GM12891 (cell line): ENCODE measurements at regions not wholly inside any gene's neighbourhood (a gene's known extent, or its start where the extent isn't known, plus 50 kb on each side); places are given as distances from the start of the nearest gene placed in this dataset.
A peak's percentile ranks its signal among the peaks of the same experiment; 100 is the strongest.
"Not testable (repeated sequence)": the region's sequence is repeated elsewhere in the genome, so short reads cannot be mapped to it uniquely, and the experiment has no call there.

Experiments used
- DNase-seq: peaks from one replicate; pipeline ENCODE4 v3.0.0; 2011; ENCODE audit warnings: low spot score; ENCODE audit not compliant: insufficient read length
- FAIRE-seq: peaks from 2 replicates; lab custom pipeline; 2011; peaks lifted over from hg19 to GRCh38; lab: Jason Lieb, UNC
- PAX5 ChIP-seq: IDR thresholded peaks from 2 replicates; pipeline ENCODE4 v1.6.1; 2011; ENCODE audit warnings: low read length, moderate library complexity, mild to moderate bottlenecking; ENCODE audit not compliant: insufficient read depth, severe bottlenecking
- POLR2A ChIP-seq: IDR thresholded peaks from 2 replicates; pipeline ENCODE4 v1.6.1; 2011; ENCODE audit warnings: low read depth, low read length, control low read depth
- POLR2AphosphoS5 ChIP-seq: IDR thresholded peaks from 2 replicates; pipeline ENCODE4 v1.6.1; 2011; ENCODE audit warnings: low read depth, low read length, control low read depth
- POU2F2 ChIP-seq: IDR thresholded peaks from 2 replicates; pipeline ENCODE4 v1.6.1; 2011; ENCODE audit warnings: low read depth, mild to moderate bottlenecking, control low read depth, low read length, moderate library complexity
- SPI1 ChIP-seq: IDR thresholded peaks from 2 replicates; pipeline ENCODE4 v1.6.1; 2011; ENCODE audit warnings: low read depth, low read length, control low read depth
- TAF1 ChIP-seq: IDR thresholded peaks from 2 replicates; pipeline ENCODE4 v1.6.1; 2011; ENCODE audit warnings: low read depth, low read length, control low read depth

- DNase-seq (no peak), FAIRE-seq (no peak)
- TF ChIP-seq POLR2A (no peak), PAX5 (no peak), POU2F2 (no peak), POLR2AphosphoS5 (no peak), TAF1 (no peak), SPI1 (no peak)
Measured at GRCh38 chr6:119672725-119673124, 323.2 kb upstream of the MAN1A1 start.

- FAIRE-seq (no peak), DNase-seq (no peak)
- no peak for TF ChIP-seq SPI1
- no peak for TF ChIP-seq POLR2A
- TF ChIP-seq PAX5 = no peak
- no peak for TF ChIP-seq TAF1
- TF ChIP-seq POU2F2 = no peak
- no peak for TF ChIP-seq POLR2AphosphoS5
Measured at GRCh38 chr6:119671105-119671504, 321.5 kb upstream of the MAN1A1 start.

GRCh38 chr6:119669221-119669620 is 319.7 kb upstream of the MAN1A1 start:
- DNase-seq (no peak), FAIRE-seq (no peak)
- TF ChIP-seq POLR2A (no peak), POLR2AphosphoS5 (no peak), TAF1 (no peak), POU2F2 (no peak), SPI1 (no peak), PAX5 (no peak)

GRCh38 chr6:119665432-119665831 is 315.9 kb upstream of the MAN1A1 start:
- FAIRE-seq = not testable (repeated sequence)

GRCh38 chr6:119661628-119662027 is 312.1 kb upstream of the MAN1A1 start:
- no peak for FAIRE-seq
- DNase-seq = no peak
- TF ChIP-seq PAX5 = no peak
- TF ChIP-seq SPI1 = no peak

More at GRCh38 chr6:119665432-119665831, 315.9 kb upstream of the MAN1A1 start:
- not testable (repeated sequence) for DNase-seq

DNA sequence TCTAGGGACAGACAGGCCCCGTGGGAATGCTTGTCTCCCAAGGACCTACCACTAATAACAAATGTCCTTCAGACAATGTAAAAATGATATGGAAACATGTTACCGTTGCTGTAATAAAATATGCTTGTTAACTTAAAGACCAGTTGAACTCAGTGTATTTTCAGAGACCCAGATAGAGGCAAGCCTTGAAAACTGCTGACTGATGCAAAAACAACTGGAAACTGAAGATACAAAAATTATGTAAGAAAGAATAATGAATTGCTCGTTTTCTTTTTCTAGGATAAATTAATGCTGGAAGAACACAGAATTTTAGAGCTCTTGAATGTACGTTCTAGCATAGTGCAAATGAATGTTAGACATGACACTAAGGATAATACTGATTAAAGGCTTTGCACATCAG is 311.5 kb upstream of the MAN1A1 start:
- FAIRE-seq (no peak), DNase-seq (no peak)
- no peak for TF ChIP-seq POLR2A
- TF ChIP-seq SPI1 = no peak
- TF ChIP-seq TAF1 = no peak
- TF ChIP-seq PAX5 = no peak
- no peak for TF ChIP-seq POU2F2
- TF ChIP-seq POLR2AphosphoS5 = no peak

GRCh38 chr6:119658917-119659316 is 309.4 kb upstream of the MAN1A1 start:
- TF ChIP-seq POU2F2 (no peak), SPI1 (peak; percentile 73), PAX5 (no peak)
- DNase-seq (no peak), FAIRE-seq (no peak)

DNA sequence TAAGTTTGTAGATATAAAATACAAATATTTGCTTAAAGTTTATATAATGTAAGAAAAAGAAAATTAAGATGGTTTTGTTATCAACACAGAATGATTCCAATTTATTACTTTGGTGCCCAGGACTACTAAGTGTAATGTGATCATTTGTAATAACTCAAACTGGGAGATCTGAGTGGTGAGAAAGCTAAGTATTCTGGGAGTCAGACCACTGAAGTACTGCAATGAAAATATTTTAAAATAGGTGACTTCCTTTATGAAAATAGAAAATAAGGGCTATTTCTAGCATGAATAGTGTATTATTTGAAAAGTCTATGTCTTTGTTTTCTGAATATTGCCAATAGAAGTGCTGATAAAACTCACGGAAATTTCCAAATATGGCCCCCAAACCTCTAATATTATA is 305.6 kb upstream of the MAN1A1 start:
- FAIRE-seq (no peak), DNase-seq (no peak)
- TF ChIP-seq POU2F2 = no peak
- no peak for TF ChIP-seq POLR2AphosphoS5

GRCh38 chr6:119653329-119653728 is 303.8 kb upstream of the MAN1A1 start:
- DNase-seq = no peak
- TF ChIP-seq POLR2A (no peak), POU2F2 (no peak), PAX5 (no peak), TAF1 (no peak)
- no peak for FAIRE-seq

- FAIRE-seq (no peak), DNase-seq (no peak)
- no peak for TF ChIP-seq POLR2AphosphoS5
- TF ChIP-seq SPI1 = no peak
- TF ChIP-seq PAX5 = no peak
- TF ChIP-seq POLR2A = no peak
- no peak for TF ChIP-seq TAF1
- TF ChIP-seq POU2F2 = no peak
Measured at GRCh38 chr6:119649531-119649930, 300.0 kb upstream of the MAN1A1 start.

DNA sequence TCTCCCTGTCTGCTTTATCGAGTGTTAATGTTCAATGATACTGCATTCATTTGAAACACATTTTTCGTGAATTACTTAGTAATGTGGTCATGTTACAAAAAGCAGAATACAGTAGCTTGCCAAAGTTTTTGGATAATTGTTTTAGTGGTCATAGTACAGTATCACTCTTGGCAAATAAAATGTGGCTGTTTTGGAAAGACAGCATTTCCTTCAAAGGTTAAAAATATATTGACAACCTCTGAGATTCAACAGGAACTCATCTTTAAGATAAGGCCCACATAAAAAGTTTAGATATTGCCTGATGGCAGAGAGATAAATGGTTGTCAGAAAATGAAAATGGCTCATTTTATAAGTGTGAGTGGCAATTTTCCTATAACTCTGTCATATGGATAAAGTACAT is 297.7 kb upstream of the MAN1A1 start:
- FAIRE-seq (no peak), DNase-seq (no peak)
- TF ChIP-seq TAF1 (no peak), SPI1 (no peak), POU2F2 (no peak), PAX5 (no peak), POLR2AphosphoS5 (no peak), POLR2A (no peak)

DNA sequence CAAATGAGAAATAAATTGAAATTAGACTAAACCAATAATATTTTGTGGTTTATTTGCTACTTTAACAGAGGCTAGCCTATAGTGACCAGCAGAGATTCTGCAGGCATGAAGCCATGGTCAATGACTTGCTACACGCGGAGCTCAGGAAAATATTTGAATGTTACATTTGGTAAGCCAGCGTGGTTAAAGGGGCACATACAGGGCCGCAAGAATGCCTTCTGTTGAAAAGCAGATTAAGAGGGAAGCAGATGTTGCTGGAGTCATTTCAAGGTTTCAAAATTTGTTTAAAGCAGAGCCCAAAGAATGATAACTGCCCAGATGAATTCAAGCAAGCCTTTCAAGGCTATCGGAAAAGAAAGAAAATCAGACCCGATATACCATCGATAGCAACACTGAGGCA is 294.3 kb upstream of the MAN1A1 start:
- FAIRE-seq (no peak), DNase-seq (no peak)
- TF ChIP-seq POU2F2 (no peak), SPI1 (no peak), PAX5 (no peak), POLR2AphosphoS5 (no peak), POLR2A (no peak), TAF1 (no peak)
